ENCODE measurements at regions not wholly inside any gene's neighbourhood (a gene's known extent, or its start where the extent isn't known, plus 50 kb on each side); places are given as distances from the start of the nearest gene placed in this dataset.

DNA sequence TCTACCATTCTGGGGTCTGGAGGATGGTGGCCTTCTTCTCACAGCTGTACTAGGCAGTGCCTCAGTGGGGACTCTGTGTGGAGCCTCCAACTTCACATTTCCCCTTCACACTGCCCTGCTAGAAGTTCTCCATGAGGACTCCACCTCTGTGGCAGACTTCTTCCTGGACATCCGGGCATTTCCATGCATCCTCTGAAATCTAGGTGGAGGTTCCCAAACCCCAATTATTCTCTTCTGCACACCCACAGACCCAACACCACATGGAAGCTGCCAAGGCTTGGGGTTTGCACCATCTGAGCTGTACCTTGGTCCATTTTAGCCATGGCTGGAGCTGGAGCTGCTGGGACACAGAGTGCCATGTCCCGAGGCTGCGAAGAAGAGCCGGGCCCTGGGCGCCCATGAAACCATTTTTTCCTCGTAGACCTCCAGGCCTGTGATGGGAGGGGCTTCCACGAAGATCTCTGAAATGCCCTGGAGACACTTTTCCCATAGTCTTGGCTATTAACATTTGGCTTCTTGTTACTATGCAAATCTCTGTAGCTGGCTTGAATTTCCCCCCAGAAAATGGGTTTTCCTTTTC lies 170.5 kb downstream of the FOXD2 start:
- TF ChIP-seq GATA2 (IDR thresholded peaks at IDR 0.05; ENCODE audit: low read depth, low read length) (no peak), GATA3 (IDR thresholded peaks at IDR 0.05; ENCODE audit: low read depth, low read length) (no peak)

Measured in SH-SY5Y (cell line).